ENCODE measurements at regions not wholly inside any gene's neighbourhood (a gene's known extent, or its start where the extent isn't known, plus 50 kb on each side); places are given as distances from the start of the nearest gene placed in this dataset.
"Not testable (repeated sequence)": the region's sequence is repeated elsewhere in the genome, so short reads cannot be mapped to it uniquely, and the experiment has no call there.

- ChIA-PET POLR2A (no interaction called here), CTCF (no interaction called here)
- DNase-seq (ENCODE audit: extremely low spot score) = no peak
- no peak for TF ChIP-seq CTCF (IDR thresholded peaks at IDR 0.05; ENCODE audit: control extremely low read depth, extremely low read depth, low read depth, missing control alignments)
Measured at GRCh38 chr15:69926721-69927120, 171.0 kb downstream of the TLE3 start.

GRCh38 chr15:69928890-69929289 lies 168.8 kb downstream of the TLE3 start:
- DNase-seq (ENCODE audit: extremely low spot score); POLR2A ChIA-PET; CTCF ChIA-PET: not testable (repeated sequence)

- ChIA-PET CTCF (no interaction called here), POLR2A (no interaction called here)
- TF ChIP-seq CTCF (IDR thresholded peaks at IDR 0.05; ENCODE audit: control extremely low read depth, extremely low read depth, low read depth, missing control alignments) = no peak
- DNase-seq (ENCODE audit: extremely low spot score) = no peak
Measured at GRCh38 chr15:69929905-69930630, 167.6 kb downstream of the TLE3 start.

GRCh38 chr15:69930754-69931153 lies 167.0 kb downstream of the TLE3 start:
- POLR2A ChIA-PET = no interaction called here
- no peak for DNase-seq (ENCODE audit: extremely low spot score)
- CTCF ChIA-PET = no interaction called here
- TF ChIP-seq CTCF (IDR thresholded peaks at IDR 0.05; ENCODE audit: control extremely low read depth, extremely low read depth, low read depth, missing control alignments) = no peak

- DNase-seq (ENCODE audit: extremely low spot score) = no peak
- POLR2A ChIA-PET = no interaction called here
- TF ChIP-seq CTCF (IDR thresholded peaks at IDR 0.05; ENCODE audit: control extremely low read depth, extremely low read depth, low read depth, missing control alignments) = no peak
- CTCF ChIA-PET = no interaction called here
Measured at GRCh38 chr15:69931156-69931555, 166.6 kb downstream of the TLE3 start.

- TF ChIP-seq CTCF (IDR thresholded peaks at IDR 0.05; ENCODE audit: control extremely low read depth, extremely low read depth, low read depth, missing control alignments) = no peak
- ChIA-PET POLR2A (no interaction called here), CTCF (no interaction called here)
- no peak for DNase-seq (ENCODE audit: extremely low spot score)
Measured at GRCh38 chr15:69934607-69935006, 163.1 kb downstream of the TLE3 start.

- DNase-seq (ENCODE audit: extremely low spot score) = no peak
- ChIA-PET POLR2A (no interaction called here), CTCF (no interaction called here)
- TF ChIP-seq CTCF (IDR thresholded peaks at IDR 0.05; ENCODE audit: control extremely low read depth, extremely low read depth, low read depth, missing control alignments) = no peak
Measured at GRCh38 chr15:69939513-69940440, 157.9 kb downstream of the TLE3 start.

Data from GM10248 (cell line).